ENCODE measurements at regions not wholly inside any gene's neighbourhood (a gene's known extent, or its start where the extent isn't known, plus 50 kb on each side); places are given as distances from the start of the nearest gene placed in this dataset.

- ATAC-seq (no peak), FAIRE-seq (no peak), DNase-seq (ENCODE audit: low read depth in 1 of 2, low spot score in 1 of 2) (no peak)
- Histone ChIP-seq H3K9me3 (no peaks in the 10 kb centered on the region), H3K4me1 (no peaks in the 10 kb centered on the region), H3K4me2 (no peak overlapping the region), H3K27ac (no peak overlapping the region), H3K4me3 (no peak overlapping the region)
- 8% methylated on average over 3 of the region's 3 CpGs for WGBS (ENCODE audit: missing lambda C conversion rate)
- ChIA-PET POLR2A (no interaction called here), CTCF (interaction anchor here (1.0 kb wide), 1 partner anchor 56 kb away, joined by 3 read pairs; no protein-coding TSS in a partner anchor)
- TF ChIP-seq HES2 (IDR thresholded peaks at IDR 0.05) = no peak
- TF ChIP-seq HEYL (CRISPR knock-in tag; IDR thresholded peaks at IDR 0.05) = no peak
- no peak for TF ChIP-seq TFCP2L1 (CRISPR knock-in tag; IDR thresholded peaks at IDR 0.05)
- TF ChIP-seq ZSCAN20 (CRISPR knock-in tag; IDR thresholded peaks at IDR 0.05) = no peak
- TF ChIP-seq NPAS2 (CRISPR knock-in tag; IDR thresholded peaks at IDR 0.05; ENCODE audit: borderline replicate concordance) = no peak
- TF ChIP-seq ATOH8 (CRISPR knock-in tag; IDR thresholded peaks at IDR 0.05; ENCODE audit: low read depth) = no peak
- TF ChIP-seq EP300 (IDR thresholded peaks at IDR 0.05) = no peak
- no peak for TF ChIP-seq ELK1 (IDR thresholded peaks at IDR 0.05; ENCODE audit: low read depth, low read length)
- TF ChIP-seq BHLHE40 (IDR thresholded peaks at IDR 0.05; ENCODE audit: low read depth, low read length) = no peak
- no peak for TF ChIP-seq E2F6 (IDR thresholded peaks at IDR 0.05; ENCODE audit: borderline replicate concordance, low read depth)
- no peak for TF ChIP-seq BCL3 (IDR thresholded peaks at IDR 0.05)
- no peak for TF ChIP-seq TP53 (CRISPR knock-in tag; IDR thresholded peaks at IDR 0.05)
- TF ChIP-seq MAZ (IDR thresholded peaks at IDR 0.05; ENCODE audit: borderline replicate concordance, low read depth, low read length) = no peak
- no peak for TF ChIP-seq HOXB5 (CRISPR knock-in tag; IDR thresholded peaks at IDR 0.05)
Observed at GRCh38 chr15:98121957-98122356, 161.5 kb downstream of the ARRDC4 start.

- Histone ChIP-seq H3K4me1 (no peaks in the 10 kb centered on the region), H3K27ac (no peak overlapping the region), H3K4me2 (no peak overlapping the region), H3K9me3 (no peaks in the 10 kb centered on the region), H3K4me3 (no peak overlapping the region)
- ChIA-PET POLR2A (no interaction called here), CTCF (no interaction called here)
- FAIRE-seq (no peak), DNase-seq (ENCODE audit: low read depth in 1 of 2, low spot score in 1 of 2) (no peak), ATAC-seq (no peak)
- WGBS (ENCODE audit: missing lambda C conversion rate) = 21% methylated on average over 3 of the region's 3 CpGs
- TF ChIP-seq EHF (CRISPR knock-in tag; IDR thresholded peaks at IDR 0.05) = no peak
- no peak for TF ChIP-seq ZC3H11A (IDR thresholded peaks at IDR 0.05)
- TF ChIP-seq POLR2A (IDR thresholded peaks at IDR 0.05; ENCODE audit: low read length) = no peak
- no peak for TF ChIP-seq SREBF2 (IDR thresholded peaks at IDR 0.05)
- no peak for TF ChIP-seq BCL3 (IDR thresholded peaks at IDR 0.05)
- no peak for TF ChIP-seq KDM1A (IDR thresholded peaks at IDR 0.05; ENCODE audit: low read depth)
- no peak for TF ChIP-seq CHD4 (IDR thresholded peaks at IDR 0.05; ENCODE audit: borderline replicate concordance)
- no peak for TF ChIP-seq RFX5 (IDR thresholded peaks at IDR 0.05)
- no peak for TF ChIP-seq FOSB (CRISPR knock-in tag; IDR thresholded peaks at IDR 0.05)
- TF ChIP-seq HDAC2 (IDR thresholded peaks at IDR 0.05) = no peak
- TF ChIP-seq NFE2L2 (conservative IDR thresholded peaks at IDR 0.05; ENCODE audit: low read length) = no peak
- TF ChIP-seq FOXS1 (CRISPR knock-in tag; IDR thresholded peaks at IDR 0.05) = no peak
- TF ChIP-seq CEBPB (IDR thresholded peaks at IDR 0.05) = no peak
- TF ChIP-seq EHMT2 (IDR thresholded peaks at IDR 0.05; ENCODE audit: low read depth) = no peak
- no peak for TF ChIP-seq TP53 (CRISPR knock-in tag; IDR thresholded peaks at IDR 0.05)
- no peak for TF ChIP-seq RARB (CRISPR knock-in tag; IDR thresholded peaks at IDR 0.05)
- TF ChIP-seq NR3C1 (IDR thresholded peaks at IDR 0.05) = no peak
- TF ChIP-seq HOXB5 (CRISPR knock-in tag; IDR thresholded peaks at IDR 0.05) = no peak
Observed at GRCh38 chr15:98123297-98123696, 162.8 kb downstream of the ARRDC4 start.

Measured in A549 (cell line).